ENCODE measurements at regions not wholly inside any gene's neighbourhood (a gene's known extent, or its start where the extent isn't known, plus 50 kb on each side); places are given as distances from the start of the nearest gene placed in this dataset.

DNA sequence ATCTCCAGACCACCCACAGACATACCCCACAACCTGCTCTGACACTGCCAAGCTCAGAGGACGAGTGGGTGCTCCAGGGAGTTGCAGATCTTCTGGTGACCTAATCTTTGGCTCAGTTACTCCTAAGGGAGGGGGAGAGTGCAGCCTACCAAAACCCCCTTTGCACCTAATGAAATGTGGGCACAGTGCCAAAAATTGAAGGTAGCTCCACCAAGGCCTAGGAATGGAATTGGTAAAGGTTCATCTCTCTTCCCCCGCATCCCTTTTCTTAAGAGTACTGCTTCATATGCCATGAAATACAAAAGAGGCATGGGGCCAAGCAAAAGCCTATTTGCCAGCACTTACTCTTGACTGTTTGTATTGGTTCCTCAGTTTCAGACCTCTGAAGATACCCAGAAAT is 491.0 kb downstream of the NAF1 start:
- no peak for DNase-seq (ENCODE audit: low read depth in 1 of 2, low spot score in 1 of 2)
- no peak overlapping the region for H3K4me3 ChIP-seq (replicated peaks; ENCODE audit: insufficient read depth, low read length)
- H3K27ac ChIP-seq (replicated peaks): no peak overlapping the region
- H3K27me3 ChIP-seq (ENCODE audit: insufficient read depth, poor library complexity, severe bottlenecking): no peaks in the 10 kb centered on the region
- TF ChIP-seq GABPA (IDR thresholded peaks at IDR 0.05; ENCODE audit: low read depth): no peak
- no peak for TF ChIP-seq SPI1 (IDR thresholded peaks at IDR 0.05; ENCODE audit: borderline replicate concordance, low read depth)
- TF ChIP-seq, protein P1, sequence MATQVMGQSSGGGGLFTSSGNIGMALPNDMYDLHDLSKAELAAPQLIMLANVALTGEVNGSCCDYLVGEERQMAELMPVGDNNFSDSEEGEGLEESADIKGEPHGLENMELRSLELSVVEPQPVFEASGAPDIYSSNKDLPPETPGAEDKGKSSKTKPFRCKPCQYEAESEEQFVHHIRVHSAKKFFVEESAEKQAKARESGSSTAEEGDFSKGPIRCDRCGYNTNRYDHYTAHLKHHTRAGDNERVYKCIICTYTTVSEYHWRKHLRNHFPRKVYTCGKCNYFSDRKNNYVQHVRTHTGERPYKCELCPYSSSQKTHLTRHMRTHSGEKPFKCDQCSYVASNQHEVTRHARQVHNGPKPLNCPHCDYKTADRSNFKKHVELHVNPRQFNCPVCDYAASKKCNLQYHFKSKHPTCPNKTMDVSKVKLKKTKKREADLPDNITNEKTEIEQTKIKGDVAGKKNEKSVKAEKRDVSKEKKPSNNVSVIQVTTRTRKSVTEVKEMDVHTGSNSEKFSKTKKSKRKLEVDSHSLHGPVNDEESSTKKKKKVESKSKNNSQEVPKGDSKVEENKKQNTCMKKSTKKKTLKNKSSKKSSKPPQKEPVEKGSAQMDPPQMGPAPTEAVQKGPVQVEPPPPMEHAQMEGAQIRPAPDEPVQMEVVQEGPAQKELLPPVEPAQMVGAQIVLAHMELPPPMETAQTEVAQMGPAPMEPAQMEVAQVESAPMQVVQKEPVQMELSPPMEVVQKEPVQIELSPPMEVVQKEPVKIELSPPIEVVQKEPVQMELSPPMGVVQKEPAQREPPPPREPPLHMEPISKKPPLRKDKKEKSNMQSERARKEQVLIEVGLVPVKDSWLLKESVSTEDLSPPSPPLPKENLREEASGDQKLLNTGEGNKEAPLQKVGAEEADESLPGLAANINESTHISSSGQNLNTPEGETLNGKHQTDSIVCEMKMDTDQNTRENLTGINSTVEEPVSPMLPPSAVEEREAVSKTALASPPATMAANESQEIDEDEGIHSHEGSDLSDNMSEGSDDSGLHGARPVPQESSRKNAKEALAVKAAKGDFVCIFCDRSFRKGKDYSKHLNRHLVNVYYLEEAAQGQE (IDR thresholded peaks at IDR 0.05; ENCODE audit: insufficient replicate concordance, low read depth): no peak
- TF ChIP-seq, protein P2, sequence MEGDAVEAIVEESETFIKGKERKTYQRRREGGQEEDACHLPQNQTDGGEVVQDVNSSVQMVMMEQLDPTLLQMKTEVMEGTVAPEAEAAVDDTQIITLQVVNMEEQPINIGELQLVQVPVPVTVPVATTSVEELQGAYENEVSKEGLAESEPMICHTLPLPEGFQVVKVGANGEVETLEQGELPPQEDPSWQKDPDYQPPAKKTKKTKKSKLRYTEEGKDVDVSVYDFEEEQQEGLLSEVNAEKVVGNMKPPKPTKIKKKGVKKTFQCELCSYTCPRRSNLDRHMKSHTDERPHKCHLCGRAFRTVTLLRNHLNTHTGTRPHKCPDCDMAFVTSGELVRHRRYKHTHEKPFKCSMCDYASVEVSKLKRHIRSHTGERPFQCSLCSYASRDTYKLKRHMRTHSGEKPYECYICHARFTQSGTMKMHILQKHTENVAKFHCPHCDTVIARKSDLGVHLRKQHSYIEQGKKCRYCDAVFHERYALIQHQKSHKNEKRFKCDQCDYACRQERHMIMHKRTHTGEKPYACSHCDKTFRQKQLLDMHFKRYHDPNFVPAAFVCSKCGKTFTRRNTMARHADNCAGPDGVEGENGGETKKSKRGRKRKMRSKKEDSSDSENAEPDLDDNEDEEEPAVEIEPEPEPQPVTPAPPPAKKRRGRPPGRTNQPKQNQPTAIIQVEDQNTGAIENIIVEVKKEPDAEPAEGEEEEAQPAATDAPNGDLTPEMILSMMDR (IDR thresholded peaks at IDR 0.05; ENCODE audit: insufficient read depth, low read length): no peak
- TF ChIP-seq POLR2AphosphoS5 (IDR thresholded peaks at IDR 0.05; ENCODE audit: low read depth): no peak

DNA sequence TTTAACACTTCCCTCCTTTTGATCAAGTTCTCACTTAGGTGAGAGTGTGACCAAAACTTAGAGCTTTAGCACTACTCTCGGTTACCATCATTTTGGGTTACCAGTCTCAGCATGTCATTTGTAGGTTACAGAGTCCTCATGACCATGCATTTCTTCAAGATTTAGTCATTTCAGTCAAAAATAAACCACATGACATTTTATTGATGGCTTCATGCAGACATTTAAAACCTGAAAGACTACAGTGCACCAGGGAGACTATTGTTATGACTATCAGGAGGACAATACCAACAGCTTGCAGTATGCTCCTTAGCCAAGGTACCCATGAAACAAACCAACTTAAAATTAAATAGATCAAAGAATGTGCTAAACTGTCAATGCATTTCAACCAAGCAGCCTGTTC is 498.1 kb upstream of the FSTL5 start:
- no peaks in the 10 kb centered on the region for H3K27me3 ChIP-seq (ENCODE audit: insufficient read depth, poor library complexity, severe bottlenecking)
- DNase-seq (ENCODE audit: low read depth in 1 of 2, low spot score in 1 of 2): no peak
- no peak overlapping the region for H3K4me3 ChIP-seq (replicated peaks; ENCODE audit: insufficient read depth, low read length)
- TF ChIP-seq GABPA (IDR thresholded peaks at IDR 0.05; ENCODE audit: low read depth): no peak
- TF ChIP-seq SPI1 (IDR thresholded peaks at IDR 0.05; ENCODE audit: borderline replicate concordance, low read depth): no peak
- TF ChIP-seq, protein P1 (IDR thresholded peaks at IDR 0.05; ENCODE audit: insufficient replicate concordance, low read depth): no peak
- TF ChIP-seq POLR2AphosphoS5 (IDR thresholded peaks at IDR 0.05; ENCODE audit: low read depth): no peak
- TF ChIP-seq, protein P2 (IDR thresholded peaks at IDR 0.05; ENCODE audit: insufficient read depth, low read length): no peak
- no peak overlapping the region for H3K27ac ChIP-seq (replicated peaks)

DNA sequence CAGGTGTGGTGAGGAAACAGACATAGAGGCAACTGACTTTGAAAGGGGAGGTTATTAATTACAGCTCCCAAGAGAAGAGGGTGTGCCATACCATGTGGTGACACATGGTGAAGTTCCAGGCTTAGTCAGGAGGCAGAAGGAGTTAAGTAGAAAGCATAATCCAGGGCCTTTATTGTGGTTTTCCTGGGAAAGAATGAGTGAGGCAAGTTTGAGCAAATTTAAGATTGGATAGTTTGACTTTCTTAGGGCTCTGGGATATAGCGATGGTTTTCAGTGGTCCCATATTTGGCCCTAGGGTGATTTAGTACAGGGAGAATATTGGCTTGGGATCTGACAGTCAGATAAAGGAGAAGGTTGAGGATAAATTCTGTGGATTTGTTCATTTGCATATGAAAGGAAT is 495.9 kb upstream of the FSTL5 start:
- TF ChIP-seq, protein P1 (IDR thresholded peaks at IDR 0.05; ENCODE audit: insufficient replicate concordance, low read depth): no peak
- TF ChIP-seq, protein P2 (IDR thresholded peaks at IDR 0.05; ENCODE audit: insufficient read depth, low read length): no peak
- TF ChIP-seq POLR2AphosphoS5 (IDR thresholded peaks at IDR 0.05; ENCODE audit: low read depth): no peak
- no peak for TF ChIP-seq GABPA (IDR thresholded peaks at IDR 0.05; ENCODE audit: low read depth)
- TF ChIP-seq SPI1 (IDR thresholded peaks at IDR 0.05; ENCODE audit: borderline replicate concordance, low read depth): no peak
- Histone ChIP-seq H3K27me3 (ENCODE audit: insufficient read depth, poor library complexity, severe bottlenecking) (no peaks in the 10 kb centered on the region), H3K27ac (replicated peaks) (no peak overlapping the region), H3K4me3 (replicated peaks; ENCODE audit: insufficient read depth, low read length) (no peak overlapping the region)
- DNase-seq (ENCODE audit: low read depth in 1 of 2, low spot score in 1 of 2): no peak

Data from HL-60 (cell line).